ENCODE measurements at regions not wholly inside any gene's neighbourhood (a gene's known extent, or its start where the extent isn't known, plus 50 kb on each side); places are given as distances from the start of the nearest gene placed in this dataset.

DNA sequence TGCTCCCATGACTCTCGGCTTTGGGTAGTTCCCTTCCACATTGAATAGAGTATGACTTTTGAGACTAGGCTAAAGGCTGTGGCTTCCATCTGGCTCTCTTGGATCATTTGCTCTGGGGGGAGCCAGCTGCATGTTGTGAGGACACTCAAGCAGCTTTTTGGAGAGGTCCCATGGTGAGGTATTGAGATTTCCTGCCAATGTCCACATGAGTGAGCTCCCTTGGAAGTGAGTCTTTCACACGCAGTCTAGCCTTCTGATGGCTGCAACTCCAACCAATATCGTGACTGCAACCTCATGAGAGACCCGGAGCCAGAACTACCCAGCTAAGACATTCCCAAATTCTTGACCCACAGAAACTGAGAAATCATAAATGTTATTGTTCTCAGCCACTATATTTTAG, 127.7 kb upstream of the KAZN start:
- H3K4me1 ChIP-seq, result no peaks in the 10 kb centered on the region
- H3K79me2 ChIP-seq, result no peaks in the 10 kb centered on the region
- no peak overlapping the region for H3K27ac ChIP-seq
- H2AFZ ChIP-seq, result no peak overlapping the region
- H3K9ac ChIP-seq, result no peak overlapping the region
- no peaks in the 10 kb centered on the region for H3K27me3 ChIP-seq (ENCODE audit: control insufficient read depth, insufficient read depth, low read length)
- H3K36me3 ChIP-seq (ENCODE audit: control insufficient read depth, insufficient read depth, low read length), result no peaks in the 10 kb centered on the region
- TF ChIP-seq, protein P1, sequence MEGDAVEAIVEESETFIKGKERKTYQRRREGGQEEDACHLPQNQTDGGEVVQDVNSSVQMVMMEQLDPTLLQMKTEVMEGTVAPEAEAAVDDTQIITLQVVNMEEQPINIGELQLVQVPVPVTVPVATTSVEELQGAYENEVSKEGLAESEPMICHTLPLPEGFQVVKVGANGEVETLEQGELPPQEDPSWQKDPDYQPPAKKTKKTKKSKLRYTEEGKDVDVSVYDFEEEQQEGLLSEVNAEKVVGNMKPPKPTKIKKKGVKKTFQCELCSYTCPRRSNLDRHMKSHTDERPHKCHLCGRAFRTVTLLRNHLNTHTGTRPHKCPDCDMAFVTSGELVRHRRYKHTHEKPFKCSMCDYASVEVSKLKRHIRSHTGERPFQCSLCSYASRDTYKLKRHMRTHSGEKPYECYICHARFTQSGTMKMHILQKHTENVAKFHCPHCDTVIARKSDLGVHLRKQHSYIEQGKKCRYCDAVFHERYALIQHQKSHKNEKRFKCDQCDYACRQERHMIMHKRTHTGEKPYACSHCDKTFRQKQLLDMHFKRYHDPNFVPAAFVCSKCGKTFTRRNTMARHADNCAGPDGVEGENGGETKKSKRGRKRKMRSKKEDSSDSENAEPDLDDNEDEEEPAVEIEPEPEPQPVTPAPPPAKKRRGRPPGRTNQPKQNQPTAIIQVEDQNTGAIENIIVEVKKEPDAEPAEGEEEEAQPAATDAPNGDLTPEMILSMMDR (IDR thresholded peaks at IDR 0.05), result no peak
- no peak overlapping the region for H3K4me3 ChIP-seq (ENCODE audit: low read depth, low read length)
- H3K4me2 ChIP-seq (ENCODE audit: low read length), result no peak overlapping the region
- no peaks in the 10 kb centered on the region for H3K9me3 ChIP-seq (ENCODE audit: control insufficient read depth, low read length)

DNA sequence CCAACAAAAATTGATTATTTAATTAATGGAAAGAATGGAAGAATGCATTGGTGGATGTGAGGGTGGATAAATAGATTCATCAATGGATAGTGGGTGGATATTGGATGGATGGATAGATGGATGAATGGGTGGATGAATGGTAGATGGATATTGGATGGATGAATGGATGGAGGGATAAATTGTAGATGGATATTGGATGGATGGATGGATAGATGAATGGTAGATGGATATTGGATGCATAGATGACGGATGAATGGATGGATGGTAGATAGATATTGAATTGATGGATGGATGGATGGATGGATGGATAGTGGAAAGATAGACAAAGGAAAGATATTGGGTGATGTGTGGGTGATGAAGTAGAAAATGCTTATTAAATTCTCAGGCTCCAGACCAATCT, 123.6 kb upstream of the KAZN start:
- H3K36me3 ChIP-seq (ENCODE audit: control insufficient read depth, insufficient read depth, low read length), result no peaks in the 10 kb centered on the region
- H3K4me1 ChIP-seq, result no peaks in the 10 kb centered on the region
- no peak overlapping the region for H2AFZ ChIP-seq
- TF ChIP-seq, protein P1 (IDR thresholded peaks at IDR 0.05), result no peak
- H3K27ac ChIP-seq, result no peak overlapping the region
- H3K9ac ChIP-seq, result no peak overlapping the region
- H3K27me3 ChIP-seq (ENCODE audit: control insufficient read depth, insufficient read depth, low read length), result no peaks in the 10 kb centered on the region
- H3K4me3 ChIP-seq (ENCODE audit: low read depth, low read length), result no peak overlapping the region
- no peak overlapping the region for H3K4me2 ChIP-seq (ENCODE audit: low read length)
- no peaks in the 10 kb centered on the region for H3K79me2 ChIP-seq
- no peaks in the 10 kb centered on the region for H3K9me3 ChIP-seq (ENCODE audit: control insufficient read depth, low read length)

DNA sequence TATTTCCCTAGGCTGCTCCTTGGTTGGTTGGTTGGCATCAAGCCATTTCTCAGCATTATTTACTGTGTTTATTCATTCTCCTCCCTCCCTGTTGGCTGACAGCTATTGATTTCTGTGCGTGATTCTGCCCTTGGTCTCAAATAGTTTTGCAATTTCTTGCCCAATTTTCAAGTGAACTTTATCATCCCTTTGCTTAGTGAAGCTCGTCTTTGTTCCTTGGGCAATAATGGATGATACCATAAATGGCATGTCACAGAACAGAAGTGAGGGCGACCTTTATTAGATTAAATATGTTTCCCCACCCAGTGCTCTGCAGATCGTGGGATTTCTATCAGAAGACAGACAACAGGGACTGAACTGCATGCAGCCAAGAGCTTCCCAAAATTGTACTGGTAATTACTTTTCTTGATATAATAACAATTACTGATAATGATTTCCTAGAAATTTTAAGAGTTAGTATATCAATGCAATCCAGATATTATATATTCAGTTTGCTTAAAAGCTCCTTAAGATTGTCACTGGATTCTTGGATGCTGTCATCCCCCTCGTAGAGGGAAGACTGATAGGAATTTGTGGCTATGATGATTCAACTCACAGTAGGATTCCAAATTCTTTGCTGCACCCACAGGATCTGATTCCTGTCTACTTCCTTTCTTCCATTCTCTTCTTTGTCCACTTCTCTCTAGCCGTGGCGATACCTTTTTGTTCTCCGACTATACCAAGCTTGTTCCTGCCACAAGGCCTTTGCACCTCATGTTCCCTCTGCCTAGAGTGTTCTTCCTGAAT, 122.1 kb upstream of the KAZN start:
- Histone ChIP-seq H3K79me2 (no peaks in the 10 kb centered on the region), H3K27me3 (ENCODE audit: control insufficient read depth, insufficient read depth, low read length) (no peaks in the 10 kb centered on the region), H3K9me3 (ENCODE audit: control insufficient read depth, low read length) (no peaks in the 10 kb centered on the region), H3K9ac (no peak overlapping the region), H2AFZ (no peak overlapping the region), H3K27ac (no peak overlapping the region), H3K4me2 (ENCODE audit: low read length) (no peak overlapping the region), H3K36me3 (ENCODE audit: control insufficient read depth, insufficient read depth, low read length) (no peaks in the 10 kb centered on the region), H3K4me1 (no peaks in the 10 kb centered on the region), H3K4me3 (ENCODE audit: low read depth, low read length) (no peak overlapping the region)
- TF ChIP-seq, protein P1 (IDR thresholded peaks at IDR 0.05), result no peak

DNA sequence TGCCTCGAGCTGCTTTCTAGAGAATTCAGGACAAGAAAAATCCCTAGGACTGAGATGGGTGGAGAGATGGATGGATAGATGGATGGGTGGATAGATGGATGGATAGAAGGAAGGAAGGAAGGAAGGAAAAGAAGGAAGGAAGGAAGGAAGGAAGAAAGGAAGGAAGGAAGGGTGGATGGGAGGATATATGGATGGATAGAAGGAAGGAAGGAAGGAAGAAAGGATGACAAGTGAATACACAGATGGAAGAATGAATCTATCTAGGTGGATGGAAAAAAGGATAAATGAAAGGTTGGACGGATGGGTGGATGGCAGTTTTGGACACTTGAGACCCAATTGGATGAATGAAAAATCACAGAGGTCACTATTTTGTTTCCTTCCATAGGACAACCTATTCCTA, 120.4 kb upstream of the KAZN start:
- Histone ChIP-seq H3K4me3 (ENCODE audit: low read depth, low read length) (no peak overlapping the region), H3K27ac (no peak overlapping the region)
- TF ChIP-seq, protein P1 (IDR thresholded peaks at IDR 0.05), result no peak

DNA sequence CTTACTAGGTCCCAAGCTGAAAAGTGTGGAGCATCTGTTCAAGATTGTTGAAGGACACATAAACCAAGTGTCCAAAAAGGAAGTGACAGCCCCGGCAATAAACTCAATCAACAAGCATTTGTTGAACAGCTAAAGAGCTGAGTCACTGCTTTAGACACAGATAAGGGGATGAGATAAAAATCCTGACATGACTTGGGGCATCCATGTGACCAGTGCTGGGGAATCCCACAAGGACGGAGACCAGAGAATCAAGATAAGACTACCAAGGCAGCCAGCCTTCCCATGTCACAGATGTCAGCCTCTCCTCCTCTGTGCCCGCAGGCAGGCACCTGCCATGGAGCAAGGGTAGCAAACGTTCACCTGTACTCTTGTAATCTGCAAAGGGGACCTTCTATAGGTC, 118.6 kb upstream of the KAZN start:
- Histone ChIP-seq H3K79me2 (no peaks in the 10 kb centered on the region), H2AFZ (no peak overlapping the region), H3K9me3 (ENCODE audit: control insufficient read depth, low read length) (no peaks in the 10 kb centered on the region), H3K36me3 (ENCODE audit: control insufficient read depth, insufficient read depth, low read length) (no peaks in the 10 kb centered on the region), H3K4me1 (no peaks in the 10 kb centered on the region), H3K27ac (no peak overlapping the region), H3K27me3 (ENCODE audit: control insufficient read depth, insufficient read depth, low read length) (no peaks in the 10 kb centered on the region), H3K4me2 (ENCODE audit: low read length) (no peak overlapping the region), H3K4me3 (ENCODE audit: low read depth, low read length) (no peak overlapping the region), H3K9ac (no peak overlapping the region)
- TF ChIP-seq, protein P1 (IDR thresholded peaks at IDR 0.05), result no peak

More for the DNA sequence above, 120.4 kb upstream of the KAZN start:
- Histone ChIP-seq H3K36me3 (ENCODE audit: control insufficient read depth, insufficient read depth, low read length) (no peaks in the 10 kb centered on the region), H3K4me2 (ENCODE audit: low read length) (no peak overlapping the region), H3K79me2 (no peaks in the 10 kb centered on the region), H3K4me1 (no peaks in the 10 kb centered on the region), H3K27me3 (ENCODE audit: control insufficient read depth, insufficient read depth, low read length) (no peaks in the 10 kb centered on the region), H2AFZ (no peak overlapping the region), H3K9ac (no peak overlapping the region), H3K9me3 (ENCODE audit: control insufficient read depth, low read length) (no peaks in the 10 kb centered on the region)

Data from parathyroid adenoma (tissue), 2 donors.